OCI-LY1 (cell line): ENCODE measurements at regions not wholly inside any gene's neighbourhood (a gene's known extent, or its start where the extent isn't known, plus 50 kb on each side); places are given as distances from the start of the nearest gene placed in this dataset.

Experiments
- H2AFZ ChIP-seq: fragments of 200-600 bp; sonication (generic), shearing (Covaris generic); 2 replicates; pipeline ENCODE4 v1.6.0; 2014; ENCODE audit warnings: antibody characterized with exemption, mild to moderate bottlenecking, low read length
- H3F3A ChIP-seq: fragments of 200-600 bp; sonication (generic), shearing (Covaris generic); 2 replicates; pipeline ENCODE4 v1.6.0; 2014; ENCODE audit warnings: mild to moderate bottlenecking, antibody characterized with exemption, low read length, moderate library complexity; ENCODE audit not compliant: insufficient read depth
- H3K27ac ChIP-seq: fragments of 200-600 bp; sonication (generic); 2 replicates; pipeline ENCODE4 v1.5.1; 2014; ENCODE audit warnings: low read length, mixed run types, mild to moderate bottlenecking, low read depth; ENCODE audit not compliant: poor library complexity, severe bottlenecking
- H3K27me3 ChIP-seq: fragments of 200-600 bp; sonication (generic); 2 replicates; pipeline ENCODE4 v1.6.0; 2014; ENCODE audit warnings: antibody characterized with exemption, mild to moderate bottlenecking, low read length, moderate library complexity; ENCODE audit not compliant: insufficient read depth
- H3K36me3 ChIP-seq: fragments of 200-600 bp; sonication (generic); 2 replicates; pipeline ENCODE4 v1.6.1; 2014; ENCODE audit warnings: mild to moderate bottlenecking, antibody characterized with exemption, low read length, moderate library complexity, mixed read lengths; ENCODE audit not compliant: insufficient read depth
- H3K4me1 ChIP-seq: fragments of 200-600 bp; sonication (generic); 2 replicates; pipeline ENCODE4 v1.5.1; 2014; ENCODE audit warnings: mild to moderate bottlenecking, low read length, moderate library complexity; ENCODE audit not compliant: insufficient read depth, severe bottlenecking
- H3K4me2 ChIP-seq: fragments of 200-600 bp; sonication (generic), shearing (Covaris generic); 2 replicates; pipeline ENCODE4 v1.6.1; 2014; ENCODE audit warnings: low read length
- H3K4me3 ChIP-seq: fragments of 200-600 bp; sonication (generic); 2 replicates; pipeline ENCODE4 v1.5.1; 2014; ENCODE audit warnings: low read length, low read depth, mild to moderate bottlenecking, mixed read lengths; ENCODE audit not compliant: poor library complexity, severe bottlenecking
- H3K79me2 ChIP-seq: fragments of 200-600 bp; shearing (Covaris generic); 2 replicates; pipeline ENCODE4 v1.6.1; 2016; ENCODE audit warnings: mixed run types, low read length, mixed read lengths; ENCODE audit not compliant: insufficient read depth
- H3K9ac ChIP-seq: fragments of 200-600 bp; sonication (generic), shearing (Covaris generic); 2 replicates; pipeline ENCODE4 v1.6.1; 2014; ENCODE audit warnings: mild to moderate bottlenecking, low read length, mixed read lengths
- H3K9me2 ChIP-seq: fragments of 200-600 bp; sonication (generic), shearing (Covaris generic); 2 replicates; pipeline ENCODE4 v1.6.1; 2014; ENCODE audit warnings: low read depth, mild to moderate bottlenecking, low read length, mixed read lengths
- H3K9me3 ChIP-seq: fragments of 200-600 bp; shearing (Covaris generic); 2 replicates; pipeline ENCODE4 v1.6.1; 2014; ENCODE audit warnings: low read length, mixed read lengths
- H4K20me1 ChIP-seq: fragments of 200-600 bp; sonication (generic), shearing (Covaris generic); 2 replicates; pipeline ENCODE4 v1.6.0; 2016; ENCODE audit warnings: mild to moderate bottlenecking, low read length; ENCODE audit not compliant: insufficient read depth
- CTCF ChIP-seq: fragments of 200-600 bp; sonication (generic), shearing (Covaris generic); IDR thresholded peaks from 2 replicates; pipeline ENCODE4 v1.5.1; 2017; ENCODE audit warnings: mild to moderate bottlenecking, antibody characterized with exemption, low read length, moderate library complexity, mixed read lengths
- EZH2 ChIP-seq: fragments of 200-600 bp; sonication (generic), shearing (Covaris generic); IDR thresholded peaks from 2 replicates; pipeline ENCODE4 v1.8.0; 2017; ENCODE audit warnings: borderline replicate concordance, mixed run types, mild to moderate bottlenecking, antibody characterized with exemption, low read length, moderate library complexity, mixed read lengths

GRCh38 chr10:23522345-23522744 lies 83.5 kb downstream of the OTUD1 start:
- Histone ChIP-seq H3K4me3 (no peak overlapping the region), H3K79me2 (no peaks in the 10 kb centered on the region), H3K4me2 (no peak overlapping the region), H2AFZ (no peak overlapping the region), H3K27me3 (no peaks in the 10 kb centered on the region), H3F3A (no peaks in the 10 kb centered on the region), H3K36me3 (no peaks in the 10 kb centered on the region), H4K20me1 (no peaks in the 10 kb centered on the region), H3K9me2 (no peaks in the 10 kb centered on the region), H3K9ac (no peak overlapping the region), H3K9me3 (no peaks in the 10 kb centered on the region), H3K27ac (no peak overlapping the region), H3K4me1 (no peaks in the 10 kb centered on the region)
- TF ChIP-seq EZH2 (no peak), CTCF (no peak)

GRCh38 chr10:23523251-23523650 lies 84.4 kb downstream of the OTUD1 start:
- Histone ChIP-seq H3K27ac (no peak overlapping the region), H3K79me2 (no peaks in the 10 kb centered on the region), H3K9me2 (no peaks in the 10 kb centered on the region), H3K27me3 (no peaks in the 10 kb centered on the region), H3K4me1 (no peaks in the 10 kb centered on the region), H3K4me2 (no peak overlapping the region), H3F3A (no peaks in the 10 kb centered on the region), H4K20me1 (no peaks in the 10 kb centered on the region), H3K4me3 (no peak overlapping the region), H3K9ac (no peak overlapping the region), H2AFZ (no peak overlapping the region), H3K9me3 (no peaks in the 10 kb centered on the region), H3K36me3 (no peaks in the 10 kb centered on the region)
- TF ChIP-seq CTCF (no peak), EZH2 (no peak)

- Histone ChIP-seq H3K4me3 (no peak overlapping the region), H2AFZ (no peak overlapping the region), H3F3A (no peaks in the 10 kb centered on the region), H3K27me3 (no peaks in the 10 kb centered on the region), H3K9me3 (no peaks in the 10 kb centered on the region), H3K27ac (no peak overlapping the region), H3K79me2 (no peaks in the 10 kb centered on the region), H4K20me1 (no peaks in the 10 kb centered on the region), H3K9me2 (no peaks in the 10 kb centered on the region), H3K9ac (no peak overlapping the region), H3K4me2 (no peak overlapping the region), H3K36me3 (no peaks in the 10 kb centered on the region), H3K4me1 (no peaks in the 10 kb centered on the region)
- TF ChIP-seq EZH2 (no peak), CTCF (peak; percentile 54)
Observed at GRCh38 chr10:23525406-23525805, 86.5 kb downstream of the OTUD1 start.
